ENCODE measurements at regions not wholly inside any gene's neighbourhood (a gene's known extent, or its start where the extent isn't known, plus 50 kb on each side); places are given as distances from the start of the nearest gene placed in this dataset.
"Not testable (repeated sequence)": the region's sequence is repeated elsewhere in the genome, so short reads cannot be mapped to it uniquely, and the experiment has no call there.

DNA sequence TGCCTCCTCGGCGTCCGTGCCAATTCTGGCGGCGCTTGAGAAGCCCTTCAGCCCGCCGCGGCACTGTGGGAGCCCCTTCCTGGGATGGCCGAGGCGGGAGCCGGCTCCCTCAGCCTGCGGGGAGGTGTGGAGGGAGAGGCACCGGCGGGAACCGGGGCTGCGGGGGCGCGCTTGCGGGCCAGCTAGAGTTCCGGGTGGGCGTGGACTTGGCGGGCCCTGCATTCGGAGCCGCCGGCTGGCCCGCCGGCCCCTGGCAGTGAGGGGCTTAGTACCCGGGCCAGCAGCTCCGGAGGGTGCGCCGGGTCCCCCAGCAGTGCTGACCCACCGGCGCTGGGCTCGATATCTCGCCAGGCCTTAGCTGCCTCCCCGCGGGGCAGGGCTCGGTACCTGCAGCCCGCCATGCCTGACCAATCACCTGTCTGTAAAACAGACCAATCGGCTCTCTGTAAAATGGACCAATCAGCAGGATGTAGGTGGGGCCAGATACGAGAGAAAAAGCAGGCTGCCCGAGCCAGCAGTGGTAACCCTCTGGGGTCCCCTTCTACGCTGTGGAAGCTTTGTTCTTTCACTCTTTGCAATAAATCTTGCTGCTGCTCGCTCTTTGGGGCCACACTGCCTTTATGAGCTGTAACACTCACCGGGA is 76.9 kb upstream of the TCF4 start:
- TF ChIP-seq CTCF (IDR thresholded peaks at IDR 0.05; ENCODE audit: low read length); EZH2 (IDR thresholded peaks at IDR 0.05; ENCODE audit: borderline replicate concordance, low read length): not testable (repeated sequence)

Data from OCI-LY1 (cell line).